Natural killer cell treated with Interleukin-12 subunit alpha and Interleukin-12 subunit beta and Interleukin-15 and Interleukin-18, amount 100 ng/mL, for 72 hours (primary cell): ENCODE measurements at regions not wholly inside any gene's neighbourhood (a gene's known extent, or its start where the extent isn't known, plus 50 kb on each side); places are given as distances from the start of the nearest gene placed in this dataset.
"Not testable (repeated sequence)": the region's sequence is repeated elsewhere in the genome, so short reads cannot be mapped to it uniquely, and the experiment has no call there.

Experiments
- ATAC-seq, 2 donors: fragments of 150-1000 bp; cut with Tn5 transposase in 1 of 2; sonication (Bioruptor Pico), chemical (Tn5 transposase) in 1 of 2; 2 replicates each; pipeline ENCODE4 v1.10.0; 2021
- DNase-seq: peaks from one replicate; pipeline ENCODE4 v3.0.0; 2022; ENCODE audit warnings: low spot score
- H3K27ac Mint-ChIP-seq, 2 donors: 1 replicate in 1 of 2; 2 replicates in 1 of 2; pipeline ENCODE4 v1.8.0; 2022; ENCODE audit warnings: mixed read lengths in 2 of 2, mild to moderate bottlenecking in 1 of 2, moderate library complexity in 1 of 2
- H3K27me3 Mint-ChIP-seq, 2 donors: 1 replicate in 1 of 2; 2 replicates in 1 of 2; pipeline ENCODE4 v1.8.0; 2022; ENCODE audit warnings: mixed read lengths in 2 of 2
- H3K36me3 Mint-ChIP-seq: one replicate; pipeline ENCODE4 v1.8.0; 2022; ENCODE audit warnings: mixed read lengths
- H3K4me1 Mint-ChIP-seq, 2 donors: 1 replicate in 1 of 2; 2 replicates in 1 of 2; pipeline ENCODE4 v1.8.0; 2022; ENCODE audit warnings: low read depth in 2 of 2, mixed read lengths in 2 of 2, mild to moderate bottlenecking in 1 of 2
- H3K4me3 Mint-ChIP-seq: one replicate; pipeline ENCODE4 v1.8.0; 2022; ENCODE audit warnings: mixed read lengths
- H3K9me3 Mint-ChIP-seq: 2 replicates; pipeline ENCODE4 v1.8.0; 2022; ENCODE audit warnings: mixed read lengths

- Mint-ChIP-seq H3K4me3 (no peak overlapping the region), H3K4me1 (no peaks in the 10 kb centered on the region), H3K9me3 (peaks cover 7% of the 10 kb centered on the region), H3K27me3 (no peaks in the 10 kb centered on the region), H3K27ac (no peak overlapping the region), H3K36me3 (no peaks in the 10 kb centered on the region)
- no peak for ATAC-seq
- no peak for DNase-seq
These were observed 145.3 kb upstream of the NCAM2 start for GRCh38 chr21:20852866-20853265.

GRCh38 chr21:20856926-20857325, 141.3 kb upstream of the NCAM2 start:
- H3K27me3 Mint-ChIP-seq, result no peaks in the 10 kb centered on the region
- peaks cover 4% of the 10 kb centered on the region for H3K36me3 Mint-ChIP-seq
- DNase-seq (no peak), ATAC-seq (no peak)
- H3K4me1 Mint-ChIP-seq, result no peaks in the 10 kb centered on the region
- no peak overlapping the region for H3K4me3 Mint-ChIP-seq
- no peak overlapping the region for H3K27ac Mint-ChIP-seq
- peaks cover 16% of the 10 kb centered on the region for H3K9me3 Mint-ChIP-seq

- Mint-ChIP-seq H3K27ac (no peak overlapping the region), H3K27me3 (no peaks in the 10 kb centered on the region), H3K9me3 (peaks cover 10% of the 10 kb centered on the region), H3K4me3 (no peak overlapping the region), H3K4me1 (no peaks in the 10 kb centered on the region), H3K36me3 (peaks cover 6% of the 10 kb centered on the region)
- DNase-seq, result no peak
- ATAC-seq, result no peak
These were observed 124.0 kb upstream of the NCAM2 start for GRCh38 chr21:20874202-20874601.

- DNase-seq, result no peak
- H3K4me1 Mint-ChIP-seq, result no peaks in the 10 kb centered on the region
- H3K27ac Mint-ChIP-seq, result no peak overlapping the region
- ATAC-seq, result no peak
- H3K36me3 Mint-ChIP-seq, result no peaks in the 10 kb centered on the region
- H3K27me3 Mint-ChIP-seq, result no peaks in the 10 kb centered on the region
- peaks cover 6% of the 10 kb centered on the region for H3K9me3 Mint-ChIP-seq
- H3K4me3 Mint-ChIP-seq, result no peak overlapping the region
These were observed 122.5 kb upstream of the NCAM2 start for GRCh38 chr21:20875742-20876141.

- Mint-ChIP-seq H3K9me3 (peaks cover 6% of the 10 kb centered on the region), H3K27ac (no peak overlapping the region), H3K36me3 (no peaks in the 10 kb centered on the region), H3K4me1 (no peaks in the 10 kb centered on the region), H3K27me3 (no peaks in the 10 kb centered on the region), H3K4me3 (no peak overlapping the region)
- no peak for ATAC-seq
- no peak for DNase-seq
These were observed 120.2 kb upstream of the NCAM2 start for GRCh38 chr21:20877976-20878375.

GRCh38 chr21:20882462-20883407, 115.5 kb upstream of the NCAM2 start:
- no peak for DNase-seq
- Mint-ChIP-seq H3K9me3 (peaks cover 4% of the 10 kb centered on the region), H3K4me1 (no peaks in the 10 kb centered on the region), H3K27me3 (no peaks in the 10 kb centered on the region), H3K36me3 (no peaks in the 10 kb centered on the region), H3K27ac (no peak overlapping the region), H3K4me3 (no peak overlapping the region)
- no peak for ATAC-seq

GRCh38 chr21:20883408-20883800, 114.8 kb upstream of the NCAM2 start:
- Mint-ChIP-seq H3K4me3 (no peak overlapping the region), H3K36me3 (no peaks in the 10 kb centered on the region), H3K9me3 (peaks cover 4% of the 10 kb centered on the region), H3K27me3 (no peaks in the 10 kb centered on the region), H3K4me1 (no peaks in the 10 kb centered on the region), H3K27ac (no peak overlapping the region)
- DNase-seq, result no peak
- ATAC-seq, result no peak

- ATAC-seq (no peak), DNase-seq (no peak)
- Mint-ChIP-seq H3K36me3 (peaks cover 4% of the 10 kb centered on the region), H3K27me3 (no peaks in the 10 kb centered on the region), H3K27ac (no peak overlapping the region), H3K4me1 (no peaks in the 10 kb centered on the region), H3K9me3 (peaks cover 6% of the 10 kb centered on the region), H3K4me3 (no peak overlapping the region)
These were observed 95.7 kb upstream of the NCAM2 start for GRCh38 chr21:20902511-20902910.

GRCh38 chr21:20902998-20903397, 95.2 kb upstream of the NCAM2 start:
- DNase-seq (no peak), ATAC-seq (no peak)
- H3K9me3 Mint-ChIP-seq, result peaks cover 6% of the 10 kb centered on the region
- H3K27me3 Mint-ChIP-seq, result no peaks in the 10 kb centered on the region
- H3K36me3 Mint-ChIP-seq, result peaks cover 4% of the 10 kb centered on the region
- no peak overlapping the region for H3K27ac Mint-ChIP-seq
- H3K4me3 Mint-ChIP-seq, result no peak overlapping the region
- H3K4me1 Mint-ChIP-seq, result no peaks in the 10 kb centered on the region

- ATAC-seq, H3K27me3 Mint-ChIP-seq, DNase-seq, H3K27ac Mint-ChIP-seq, H3K4me3 Mint-ChIP-seq, H3K4me1 Mint-ChIP-seq: not testable (repeated sequence)
- peaks cover 11% of the 10 kb centered on the region for H3K9me3 Mint-ChIP-seq
- H3K36me3 Mint-ChIP-seq, result peaks cover 12% of the 10 kb centered on the region
These were observed 70.7 kb upstream of the NCAM2 start for GRCh38 chr21:20927555-20927954.

GRCh38 chr21:20942523-20942922, 55.7 kb upstream of the NCAM2 start:
- H3K27ac Mint-ChIP-seq, result no peak overlapping the region
- H3K4me1 Mint-ChIP-seq, result no peaks in the 10 kb centered on the region
- no peaks in the 10 kb centered on the region for H3K27me3 Mint-ChIP-seq
- no peaks in the 10 kb centered on the region for H3K36me3 Mint-ChIP-seq
- no peak for ATAC-seq
- H3K4me3 Mint-ChIP-seq, result no peak overlapping the region
- peaks cover 9% of the 10 kb centered on the region for H3K9me3 Mint-ChIP-seq
- DNase-seq, result no peak

- Mint-ChIP-seq H3K4me3 (no peak overlapping the region), H3K27ac (no peak overlapping the region), H3K36me3 (no peaks in the 10 kb centered on the region), H3K9me3 (peaks cover 9% of the 10 kb centered on the region), H3K4me1 (no peaks in the 10 kb centered on the region), H3K27me3 (no peaks in the 10 kb centered on the region)
- no peak for DNase-seq
- ATAC-seq, result no peak
These were observed 54.6 kb upstream of the NCAM2 start for GRCh38 chr21:20943561-20943997.

- H3K9me3 Mint-ChIP-seq, result peaks cover 9% of the 10 kb centered on the region
- no peak for DNase-seq
- H3K27me3 Mint-ChIP-seq, result no peaks in the 10 kb centered on the region
- H3K36me3 Mint-ChIP-seq, result no peaks in the 10 kb centered on the region
- H3K4me1 Mint-ChIP-seq, result no peaks in the 10 kb centered on the region
- H3K4me3 Mint-ChIP-seq, result no peak overlapping the region
- H3K27ac Mint-ChIP-seq, result no peak overlapping the region
- ATAC-seq, result no peak
These were observed 54.1 kb upstream of the NCAM2 start for GRCh38 chr21:20944139-20944538.

GRCh38 chr21:20946701-20947100, 51.5 kb upstream of the NCAM2 start:
- peaks cover 8% of the 10 kb centered on the region for H3K9me3 Mint-ChIP-seq
- H3K36me3 Mint-ChIP-seq, result no peaks in the 10 kb centered on the region
- H3K4me3 Mint-ChIP-seq, result no peak overlapping the region
- no peaks in the 10 kb centered on the region for H3K4me1 Mint-ChIP-seq
- H3K27me3 Mint-ChIP-seq, result no peaks in the 10 kb centered on the region
- DNase-seq, result no peak
- no peak overlapping the region for H3K27ac Mint-ChIP-seq
- ATAC-seq, result no peak
